ENCODE measurements at regions not wholly inside any gene's neighbourhood (a gene's known extent, or its start where the extent isn't known, plus 50 kb on each side); places are given as distances from the start of the nearest gene placed in this dataset.

DNA sequence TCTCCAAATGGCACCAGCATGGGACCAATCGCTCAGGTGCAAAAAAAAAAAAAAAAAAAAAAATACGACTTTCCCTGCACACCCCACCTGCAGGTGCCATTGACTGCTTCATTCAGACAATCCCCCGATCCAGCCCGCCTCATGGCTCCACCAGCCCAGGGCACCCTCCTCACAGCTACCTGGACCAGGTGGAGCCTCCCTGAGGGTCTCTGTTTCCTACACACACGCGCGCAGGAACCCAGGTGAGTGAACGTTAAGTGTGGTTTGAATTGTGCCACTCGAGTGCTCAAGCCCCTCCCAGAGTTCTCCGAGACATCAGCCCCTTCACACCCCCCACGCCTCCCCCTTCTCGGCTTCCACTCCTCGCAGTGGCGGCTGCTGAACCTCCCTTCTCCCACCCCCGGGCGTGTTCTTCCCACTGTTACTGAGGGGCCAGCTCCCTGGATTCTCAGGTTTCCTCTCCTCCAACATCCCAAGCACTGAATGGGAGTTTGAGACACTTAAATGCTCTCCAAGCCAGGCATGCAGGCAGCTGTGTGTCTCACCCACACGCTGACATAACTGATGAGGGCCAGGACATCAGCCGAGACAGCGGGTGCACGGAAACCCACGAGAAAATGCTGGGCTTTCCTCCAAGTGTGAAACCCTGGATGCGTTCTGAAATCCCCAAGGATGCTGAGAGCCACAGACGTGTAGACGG, 88.8 kb upstream of the SNTG2 start:
- Histone ChIP-seq H3K36me3 (ENCODE audit: control insufficient read depth, insufficient read depth, low read length) (no peaks in the 10 kb centered on the region), H3K4me1 (ENCODE audit: control insufficient read depth, insufficient read depth, low read length) (no peaks in the 10 kb centered on the region), H3K27ac (ENCODE audit: insufficient read depth, low read depth, low read length, poor library complexity, severe bottlenecking) (no peak overlapping the region), H3K27me3 (ENCODE audit: control insufficient read depth, insufficient read depth, low read length, poor library complexity, severe bottlenecking) (no peaks in the 10 kb centered on the region), H3K4me3 (ENCODE audit: insufficient read depth, low read depth, low read length) (no peak overlapping the region), H3K9me3 (ENCODE audit: control insufficient read depth, low read length) (no peaks in the 10 kb centered on the region)
- WGBS, 2 experiments: 78 to 80% methylated on average over 24 of the region's 24 CpGs

- Histone ChIP-seq H3K4me3 (ENCODE audit: insufficient read depth, low read depth, low read length) (no peak overlapping the region), H3K9me3 (ENCODE audit: control insufficient read depth, low read length) (no peaks in the 10 kb centered on the region), H3K36me3 (ENCODE audit: control insufficient read depth, insufficient read depth, low read length) (no peaks in the 10 kb centered on the region), H3K27me3 (ENCODE audit: control insufficient read depth, insufficient read depth, low read length, poor library complexity, severe bottlenecking) (no peaks in the 10 kb centered on the region), H3K4me1 (ENCODE audit: control insufficient read depth, insufficient read depth, low read length) (no peaks in the 10 kb centered on the region), H3K27ac (ENCODE audit: insufficient read depth, low read depth, low read length, poor library complexity, severe bottlenecking) (no peak overlapping the region)
- WGBS, 2 experiments: 80 to 84% methylated on average over 14 of the region's 14 CpGs
Observed at GRCh38 chr2:860259-860855, 90.3 kb upstream of the SNTG2 start.

DNA sequence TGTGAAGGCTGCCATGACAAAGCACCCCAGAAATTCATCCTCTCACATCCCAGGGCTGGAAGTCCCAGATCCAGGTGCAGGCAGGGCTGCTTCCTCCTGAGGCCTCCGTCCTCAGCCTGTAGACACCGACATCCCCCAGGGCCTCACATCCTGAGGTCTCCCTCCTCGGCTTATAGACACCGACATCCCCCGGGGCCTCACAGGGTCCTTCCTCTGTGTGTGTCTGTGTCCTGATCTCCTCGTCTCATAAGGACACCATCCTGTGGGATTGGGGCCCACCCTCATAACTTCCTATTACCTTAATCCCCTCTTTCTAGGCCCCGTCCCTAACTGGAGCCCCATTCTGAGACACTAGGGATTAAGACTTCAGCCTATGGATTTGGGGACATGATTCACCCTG, 92.0 kb upstream of the SNTG2 start:
- Histone ChIP-seq H3K27ac (ENCODE audit: insufficient read depth, low read depth, low read length, poor library complexity, severe bottlenecking) (no peak overlapping the region), H3K36me3 (ENCODE audit: control insufficient read depth, insufficient read depth, low read length) (no peaks in the 10 kb centered on the region), H3K27me3 (ENCODE audit: control insufficient read depth, insufficient read depth, low read length, poor library complexity, severe bottlenecking) (no peaks in the 10 kb centered on the region), H3K4me1 (ENCODE audit: control insufficient read depth, insufficient read depth, low read length) (no peaks in the 10 kb centered on the region), H3K4me3 (ENCODE audit: insufficient read depth, low read depth, low read length) (no peak overlapping the region), H3K9me3 (ENCODE audit: control insufficient read depth, low read length) (no peaks in the 10 kb centered on the region)
- 74 to 76% methylated on average over 7 of the region's 7 CpGs for WGBS, 2 experiments

GRCh38 chr2:857937-858336, 92.7 kb upstream of the SNTG2 start:
- WGBS, 2 experiments: 59 to 63% methylated on average over 6 of the region's 6 CpGs
- no peaks in the 10 kb centered on the region for H3K9me3 ChIP-seq (ENCODE audit: control insufficient read depth, low read length)
- H3K4me1 ChIP-seq (ENCODE audit: control insufficient read depth, insufficient read depth, low read length): no peaks in the 10 kb centered on the region
- no peak overlapping the region for H3K27ac ChIP-seq (ENCODE audit: insufficient read depth, low read depth, low read length, poor library complexity, severe bottlenecking)
- H3K4me3 ChIP-seq (ENCODE audit: insufficient read depth, low read depth, low read length): no peak overlapping the region
- no peaks in the 10 kb centered on the region for H3K36me3 ChIP-seq (ENCODE audit: control insufficient read depth, insufficient read depth, low read length)
- no peaks in the 10 kb centered on the region for H3K27me3 ChIP-seq (ENCODE audit: control insufficient read depth, insufficient read depth, low read length, poor library complexity, severe bottlenecking)

GRCh38 chr2:857081-857480, 93.6 kb upstream of the SNTG2 start:
- Histone ChIP-seq H3K4me3 (ENCODE audit: insufficient read depth, low read depth, low read length) (no peak overlapping the region), H3K27ac (ENCODE audit: insufficient read depth, low read depth, low read length, poor library complexity, severe bottlenecking) (no peak overlapping the region), H3K36me3 (ENCODE audit: control insufficient read depth, insufficient read depth, low read length) (no peaks in the 10 kb centered on the region), H3K4me1 (ENCODE audit: control insufficient read depth, insufficient read depth, low read length) (no peaks in the 10 kb centered on the region), H3K9me3 (ENCODE audit: control insufficient read depth, low read length) (no peaks in the 10 kb centered on the region), H3K27me3 (ENCODE audit: control insufficient read depth, insufficient read depth, low read length, poor library complexity, severe bottlenecking) (no peaks in the 10 kb centered on the region)
- WGBS, 2 experiments: 92 to 95% methylated on average over 8 of the region's 8 CpGs

DNA sequence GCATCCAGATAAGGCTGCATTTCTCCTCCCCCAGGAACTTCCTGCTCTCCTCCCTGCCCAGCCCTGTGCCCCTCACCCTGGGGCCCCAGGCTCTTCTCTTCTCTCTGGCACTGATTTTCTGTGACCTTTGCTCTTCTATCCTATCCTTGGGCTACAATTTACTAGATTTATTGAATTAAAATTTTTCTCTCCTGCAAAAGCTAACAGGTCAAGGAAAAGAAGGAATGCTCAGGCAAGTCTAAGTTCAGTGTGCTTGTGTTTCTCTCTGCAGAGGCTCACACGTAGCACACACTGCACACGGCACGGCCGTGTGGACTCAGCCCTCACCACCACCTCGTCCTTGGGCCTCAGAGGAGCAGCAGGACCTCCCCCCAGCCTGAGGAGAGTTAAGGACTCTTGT, 94.2 kb upstream of the SNTG2 start:
- Histone ChIP-seq H3K27me3 (ENCODE audit: control insufficient read depth, insufficient read depth, low read length, poor library complexity, severe bottlenecking) (no peaks in the 10 kb centered on the region), H3K27ac (ENCODE audit: insufficient read depth, low read depth, low read length, poor library complexity, severe bottlenecking) (no peak overlapping the region), H3K9me3 (ENCODE audit: control insufficient read depth, low read length) (no peaks in the 10 kb centered on the region), H3K4me3 (ENCODE audit: insufficient read depth, low read depth, low read length) (no peak overlapping the region), H3K36me3 (ENCODE audit: control insufficient read depth, insufficient read depth, low read length) (no peaks in the 10 kb centered on the region), H3K4me1 (ENCODE audit: control insufficient read depth, insufficient read depth, low read length) (no peaks in the 10 kb centered on the region)
- WGBS, 2 experiments: 71 to 72% methylated on average over 5 of the region's 5 CpGs

DNA sequence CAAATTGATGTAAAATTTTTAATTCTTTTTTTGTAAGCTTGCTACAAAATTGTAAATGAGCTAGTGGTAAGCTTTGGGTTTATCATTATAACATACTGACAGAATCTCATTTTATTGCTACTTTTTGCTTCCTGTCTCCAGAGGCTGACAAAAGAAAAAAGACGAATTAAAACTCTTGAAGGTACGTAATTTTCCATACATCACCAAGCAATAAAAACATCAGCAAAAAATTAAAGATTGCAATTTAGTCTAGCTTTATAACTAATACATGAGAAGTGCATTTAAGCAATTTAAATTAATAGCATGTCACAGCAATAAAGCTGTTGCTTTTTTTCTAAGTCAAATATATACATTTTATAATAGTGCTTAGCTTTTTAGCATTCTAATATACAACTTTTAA, 94.6 kb upstream of the SNTG2 start:
- no peaks in the 10 kb centered on the region for H3K9me3 ChIP-seq (ENCODE audit: control insufficient read depth, low read length)
- no peaks in the 10 kb centered on the region for H3K4me1 ChIP-seq (ENCODE audit: control insufficient read depth, insufficient read depth, low read length)
- H3K27ac ChIP-seq (ENCODE audit: insufficient read depth, low read depth, low read length, poor library complexity, severe bottlenecking): no peak overlapping the region
- WGBS, 2 experiments: 83 to 100% methylated on average over 1 of the region's 2 CpGs
- no peak overlapping the region for H3K4me3 ChIP-seq (ENCODE audit: insufficient read depth, low read depth, low read length)
- no peaks in the 10 kb centered on the region for H3K36me3 ChIP-seq (ENCODE audit: control insufficient read depth, insufficient read depth, low read length)
- H3K27me3 ChIP-seq (ENCODE audit: control insufficient read depth, insufficient read depth, low read length, poor library complexity, severe bottlenecking): no peaks in the 10 kb centered on the region

- WGBS, 2 experiments: 83 to 85% methylated on average over 9 to 10 of the region's 10 CpGs
Observed at GRCh38 chr2:855177-855576, 95.5 kb upstream of the SNTG2 start.

GRCh38 chr2:854460-854859, 96.2 kb upstream of the SNTG2 start:
- Histone ChIP-seq H3K9me3 (ENCODE audit: control insufficient read depth, low read length) (no peaks in the 10 kb centered on the region), H3K27ac (ENCODE audit: insufficient read depth, low read depth, low read length, poor library complexity, severe bottlenecking) (no peak overlapping the region), H3K4me3 (ENCODE audit: insufficient read depth, low read depth, low read length) (no peak overlapping the region), H3K27me3 (ENCODE audit: control insufficient read depth, insufficient read depth, low read length, poor library complexity, severe bottlenecking) (no peaks in the 10 kb centered on the region), H3K4me1 (ENCODE audit: control insufficient read depth, insufficient read depth, low read length) (no peaks in the 10 kb centered on the region), H3K36me3 (ENCODE audit: control insufficient read depth, insufficient read depth, low read length) (no peaks in the 10 kb centered on the region)
- WGBS, 2 experiments: 33% methylated on average over 3 of the region's 3 CpGs

More at GRCh38 chr2:855177-855576, 95.5 kb upstream of the SNTG2 start:
- Histone ChIP-seq H3K27me3 (ENCODE audit: control insufficient read depth, insufficient read depth, low read length, poor library complexity, severe bottlenecking) (no peaks in the 10 kb centered on the region), H3K36me3 (ENCODE audit: control insufficient read depth, insufficient read depth, low read length) (no peaks in the 10 kb centered on the region), H3K4me3 (ENCODE audit: insufficient read depth, low read depth, low read length) (no peak overlapping the region), H3K4me1 (ENCODE audit: control insufficient read depth, insufficient read depth, low read length) (no peaks in the 10 kb centered on the region), H3K9me3 (ENCODE audit: control insufficient read depth, low read length) (no peaks in the 10 kb centered on the region), H3K27ac (ENCODE audit: insufficient read depth, low read depth, low read length, poor library complexity, severe bottlenecking) (no peak overlapping the region)

DNA sequence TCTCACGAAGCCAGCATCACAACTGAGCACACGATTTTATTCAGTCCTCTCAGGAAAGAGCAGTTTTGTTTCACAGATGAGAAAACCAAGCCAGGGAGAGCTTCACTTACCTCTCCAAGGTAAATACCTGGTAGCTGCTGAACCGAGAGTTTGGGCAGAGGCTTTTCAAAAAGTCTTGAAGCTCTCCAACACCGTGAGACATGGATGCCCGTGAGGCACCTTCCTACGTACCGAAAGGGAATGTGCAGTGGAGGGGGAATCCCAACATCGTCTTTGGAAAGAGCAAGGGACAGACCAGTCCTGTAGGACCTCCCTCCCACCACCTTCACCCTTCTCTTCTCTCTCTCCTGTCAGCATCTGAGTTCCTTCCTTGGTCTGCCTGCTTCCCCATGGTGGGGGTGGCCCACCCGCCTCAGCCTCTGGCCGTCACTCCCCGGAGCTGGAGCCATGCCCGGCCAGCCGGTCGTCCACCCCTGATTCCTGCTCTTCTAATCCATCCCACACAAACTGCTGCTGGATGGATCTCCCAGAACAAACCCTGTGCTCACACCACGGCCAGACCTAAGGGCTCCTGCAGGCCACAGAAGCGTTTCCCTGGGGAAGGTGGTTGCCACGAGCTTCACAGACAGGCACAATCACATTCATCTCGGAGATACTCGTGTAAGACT, 97.3 kb upstream of the SNTG2 start:
- H3K4me3 ChIP-seq (ENCODE audit: insufficient read depth, low read depth, low read length): no peak overlapping the region
- 93 to 94% methylated on average over 19 of the region's 19 CpGs for WGBS, 2 experiments
- H3K27me3 ChIP-seq (ENCODE audit: control insufficient read depth, insufficient read depth, low read length, poor library complexity, severe bottlenecking): no peaks in the 10 kb centered on the region
- H3K27ac ChIP-seq (ENCODE audit: insufficient read depth, low read depth, low read length, poor library complexity, severe bottlenecking): no peak overlapping the region
- H3K4me1 ChIP-seq (ENCODE audit: control insufficient read depth, insufficient read depth, low read length): no peaks in the 10 kb centered on the region
- H3K9me3 ChIP-seq (ENCODE audit: control insufficient read depth, low read length): no peaks in the 10 kb centered on the region
- no peaks in the 10 kb centered on the region for H3K36me3 ChIP-seq (ENCODE audit: control insufficient read depth, insufficient read depth, low read length)
